Body of pancreas (tissue), 4 donors: ENCODE measurements at regions not wholly inside any gene's neighbourhood (a gene's known extent, or its start where the extent isn't known, plus 50 kb on each side); places are given as distances from the start of the nearest gene placed in this dataset.

ENCODE experiments used
- ATAC-seq: fragments of 150-250 bp; one replicate; pipeline ENCODE4 v1.9.1; 2016
- DNase-seq, 4 donors: peaks; one replicate each; pipeline ENCODE4 v3.0.0-alpha.2; 2019
- H3K27ac ChIP-seq, 4 donors: fragments of 200-600 bp; sonication (generic); 1 replicate in 3 of 4; 2 replicates in 1 of 4; pipeline versions ENCODE4 v1.5.1 to v1.6.1; 2016 to 2019; ENCODE audit warnings: mild to moderate bottlenecking in 1 of 4, mixed read lengths in 1 of 4, moderate library complexity in 1 of 4
- H3K27me3 ChIP-seq, 2 donors: fragments of 200-600 bp; sonication (generic); one replicate each; pipeline ENCODE4 v1.6.0; 2016; ENCODE audit warnings: mild to moderate bottlenecking in 1 of 2
- H3K36me3 ChIP-seq, 2 donors: fragments of 200-600 bp; sonication (generic); replicated peaks in 1 of 2; 2 replicates each; pipeline ENCODE4 v1.5.1; 2016; ENCODE audit warnings: low read depth in 2 of 2; ENCODE audit not compliant: insufficient read depth in 1 of 2
- H3K4me1 ChIP-seq: fragments of 200-600 bp; sonication (generic); one replicate; pipeline ENCODE4 v1.6.0; 2016
- H3K4me3 ChIP-seq, 2 donors: fragments of 200-600 bp; sonication (generic); 1 replicate in 1 of 2; 2 replicates in 1 of 2; pipeline ENCODE4 v1.5.1; 2016 to 2019
- H3K9me3 ChIP-seq, 3 donors: fragments of 200-600 bp; sonication (generic); 1 replicate in 2 of 3; 2 replicates in 1 of 3; pipeline ENCODE4 v1.5.1; 2016
- CTCF ChIP-seq, 7 experiments: fragments of 450-650 bp in 4 of 7; fragments of 200-600 bp in 3 of 7; sonication (generic) in 3 of 7; IDR thresholded peaks; one replicate each; pipeline ENCODE4 v1.5.1; 2016 to 2019; ENCODE audit warnings: antibody characterized with exemption in 7 of 7
- POLR2A ChIP-seq, 3 donors: fragments of 450-650 bp; IDR thresholded peaks; one replicate each; pipeline ENCODE4 v1.6.1; 2016; ENCODE audit warnings: antibody characterized with exemption in 3 of 3, mild to moderate bottlenecking in 2 of 3
- WGBS, 2 donors: methylation state at CpG; one replicate each; pipeline ENCODE4 v1.1.5; 2017; 5-methylcytosine and 5-hydroxymethylcytosine counted together
- intact Hi-C: fragments of 100-400 bp; cut with DNase I; formaldehyde crosslinking; loops from one replicate; pipeline ENCODE4 v1.15.1; 2023

- ATAC-seq = no peak
- WGBS, 2 donors = 59 to 65% methylated on average over 3 of the region's 3 CpGs
- TF ChIP-seq POLR2A (IDR thresholded peaks at IDR 0.05) (no peak), CTCF (IDR thresholded peaks at IDR 0.05) (no peak)
Measured at GRCh38 chr22:48887394-48888332, 940.0 kb downstream of the BRD1 start.

GRCh38 chr22:48886604-48887393, 940.9 kb downstream of the BRD1 start:
- no peak for TF ChIP-seq POLR2A (IDR thresholded peaks at IDR 0.05)
- TF ChIP-seq CTCF (IDR thresholded peaks at IDR 0.05) = no peak
- WGBS, 2 donors = 54 to 61% methylated on average over 14 to 22 of the region's 22 CpGs
- H3K4me3 ChIP-seq = no peak overlapping the region
- intact Hi-C loops = no loop called here
- no peaks in the 10 kb centered on the region for H3K36me3 ChIP-seq
- no peaks in the 10 kb centered on the region for H3K27me3 ChIP-seq
- H3K4me1 ChIP-seq = no peaks in the 10 kb centered on the region
- DNase-seq = no peak
- H3K27ac ChIP-seq = no peak overlapping the region
- H3K9me3 ChIP-seq = peaks cover 0 to 4% (median 0%) of the 10 kb centered on the region in 3 donors
- ATAC-seq = no peak

More at GRCh38 chr22:48887394-48888332, 940.0 kb downstream of the BRD1 start:
- Histone ChIP-seq H3K9me3 (peaks cover 0 to 4% (median 0%) of the 10 kb centered on the region in 3 donors), H3K27ac (no peak overlapping the region), H3K36me3 (no peaks in the 10 kb centered on the region), H3K27me3 (no peaks in the 10 kb centered on the region), H3K4me1 (no peaks in the 10 kb centered on the region), H3K4me3 (no peak overlapping the region)
- intact Hi-C loops = no loop called here
- no peak for DNase-seq

GRCh38 chr22:48885919-48886305, 941.8 kb downstream of the BRD1 start:
- intact Hi-C loops = no loop called here
- Histone ChIP-seq H3K27me3 (no peaks in the 10 kb centered on the region), H3K9me3 (no peaks in the 10 kb centered on the region), H3K4me3 (no peak overlapping the region), H3K36me3 (no peaks in the 10 kb centered on the region), H3K4me1 (no peaks in the 10 kb centered on the region), H3K27ac (no peak overlapping the region)
- DNase-seq = no peak
- 56 to 65% methylated on average over 9 of the region's 9 CpGs for WGBS, 2 donors
- no peak for TF ChIP-seq CTCF (IDR thresholded peaks at IDR 0.05)
- no peak for TF ChIP-seq POLR2A (IDR thresholded peaks at IDR 0.05)
- no peak for ATAC-seq

GRCh38 chr22:48885271-48885918, 942.3 kb downstream of the BRD1 start:
- H3K9me3 ChIP-seq = no peaks in the 10 kb centered on the region
- H3K27ac ChIP-seq = no peak overlapping the region
- no peak overlapping the region for H3K4me3 ChIP-seq
- TF ChIP-seq CTCF (IDR thresholded peaks at IDR 0.05) (no peak), POLR2A (IDR thresholded peaks at IDR 0.05) (no peak)
- H3K4me1 ChIP-seq = no peaks in the 10 kb centered on the region
- no peaks in the 10 kb centered on the region for H3K27me3 ChIP-seq
- WGBS, 2 donors = 32 to 35% methylated on average over 15 to 18 of the region's 18 CpGs
- intact Hi-C loops = no loop called here
- no peaks in the 10 kb centered on the region for H3K36me3 ChIP-seq
- DNase-seq (no peak), ATAC-seq (no peak)
